NCI-H2196 (cell line): ENCODE measurements at regions not wholly inside any gene's neighbourhood (a gene's known extent, or its start where the extent isn't known, plus 50 kb on each side); places are given as distances from the start of the nearest gene placed in this dataset.

Source experiments
- DNase-seq: peaks from one replicate; lab custom pipeline; 2025; ENCODE audit not compliant: unreplicated experiment; lab: John Stamatoyannopoulos, UW

GRCh38 chr4:177100307-177100706, 209.4 kb upstream of the NEIL3 start:
- DNase-seq: no peak

GRCh38 chr4:177103619-177104018, 206.1 kb upstream of the NEIL3 start:
- DNase-seq: no peak

DNA sequence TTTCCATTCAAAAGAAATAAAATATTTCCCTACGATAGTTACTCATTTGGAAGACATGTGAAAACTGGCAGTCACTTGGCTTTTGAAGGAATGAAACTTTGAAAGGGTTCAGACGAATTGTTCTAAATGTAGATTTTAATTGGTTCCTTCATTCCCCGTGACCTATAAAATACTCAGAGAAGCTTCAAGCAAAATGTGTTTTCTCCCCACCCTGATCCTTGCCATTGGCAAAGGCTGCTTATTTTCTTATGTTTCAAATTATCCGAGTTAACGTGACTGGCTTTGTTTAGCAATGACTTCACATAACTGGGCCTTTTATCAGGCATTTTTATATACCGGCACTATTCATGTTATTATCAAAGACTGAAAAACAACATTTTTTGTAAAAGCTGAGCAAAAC, 204.1 kb upstream of the NEIL3 start:
- DNase-seq: no peak

- no peak for DNase-seq
Measured at GRCh38 chr4:177107288-177107921, 202.3 kb upstream of the NEIL3 start.

GRCh38 chr4:177108708-177109107, 201.0 kb upstream of the NEIL3 start:
- DNase-seq: no peak

- DNase-seq: no peak
Measured at GRCh38 chr4:177109769-177110168, 199.9 kb upstream of the NEIL3 start.

- no peak for DNase-seq
Measured at GRCh38 chr4:177116161-177116560, 193.5 kb upstream of the NEIL3 start.

GRCh38 chr4:177117256-177117655, 192.4 kb upstream of the NEIL3 start:
- no peak for DNase-seq

DNA sequence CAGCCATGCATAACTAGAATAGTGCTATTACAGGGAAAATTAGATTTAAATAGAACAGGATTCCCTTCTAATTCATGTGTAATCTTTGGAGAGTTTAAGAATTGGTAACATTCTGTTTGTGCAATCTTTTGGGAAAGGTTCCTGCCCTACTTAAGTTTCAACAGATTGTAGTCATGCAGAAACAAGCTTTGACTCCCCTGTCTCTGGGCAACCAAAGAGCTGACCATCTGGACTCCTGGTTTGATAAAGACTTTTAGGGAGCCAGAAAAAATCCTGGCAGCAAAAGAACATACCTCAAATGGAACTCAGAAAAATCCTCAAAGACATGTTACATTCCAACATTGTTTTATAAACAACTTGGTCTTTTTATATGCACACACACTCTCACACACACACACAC, 191.1 kb upstream of the NEIL3 start:
- DNase-seq: no peak

DNA sequence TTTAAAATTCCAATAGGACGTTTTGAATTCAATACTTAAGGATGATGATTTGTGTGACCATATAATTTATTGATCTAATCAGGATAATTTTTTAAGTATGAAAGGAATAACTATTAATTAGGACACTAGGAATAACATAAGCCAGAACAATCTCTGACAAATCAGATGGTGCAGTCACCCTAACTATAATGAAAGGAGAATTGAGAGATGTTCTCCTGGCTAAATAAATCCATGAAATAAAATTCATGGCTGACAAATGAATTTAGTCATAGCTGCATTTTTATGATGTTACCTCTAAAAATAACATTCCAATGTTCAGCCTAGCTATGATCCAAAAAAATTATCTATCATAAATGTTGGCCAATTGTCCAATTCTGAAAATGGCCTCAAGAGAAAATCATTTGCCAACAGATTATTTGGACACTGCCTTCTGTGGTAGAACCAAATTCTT, 190.6 kb upstream of the NEIL3 start:
- no peak for DNase-seq

- DNase-seq: no peak
Measured at GRCh38 chr4:177119691-177120090, 190.0 kb upstream of the NEIL3 start.

DNA sequence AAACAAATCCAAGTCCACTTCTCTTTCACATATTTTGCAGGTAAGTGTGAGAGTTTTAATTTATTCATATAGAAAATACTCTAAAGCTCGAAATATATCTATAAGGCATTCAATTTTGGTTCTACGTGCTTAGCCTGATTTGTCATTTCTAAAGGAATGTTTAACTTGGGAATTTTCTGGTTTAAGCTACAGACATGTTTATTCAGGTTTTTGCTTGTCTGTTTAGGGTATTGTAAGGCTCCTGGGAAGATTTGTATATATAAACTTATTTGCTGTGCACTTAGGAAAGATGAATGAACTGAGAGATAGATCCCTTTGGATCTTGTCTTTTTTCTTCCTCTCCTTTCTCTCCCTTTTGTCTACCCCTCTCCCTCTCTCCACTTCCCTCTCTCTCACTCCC, 185.9 kb upstream of the NEIL3 start:
- DNase-seq: no peak

DNA sequence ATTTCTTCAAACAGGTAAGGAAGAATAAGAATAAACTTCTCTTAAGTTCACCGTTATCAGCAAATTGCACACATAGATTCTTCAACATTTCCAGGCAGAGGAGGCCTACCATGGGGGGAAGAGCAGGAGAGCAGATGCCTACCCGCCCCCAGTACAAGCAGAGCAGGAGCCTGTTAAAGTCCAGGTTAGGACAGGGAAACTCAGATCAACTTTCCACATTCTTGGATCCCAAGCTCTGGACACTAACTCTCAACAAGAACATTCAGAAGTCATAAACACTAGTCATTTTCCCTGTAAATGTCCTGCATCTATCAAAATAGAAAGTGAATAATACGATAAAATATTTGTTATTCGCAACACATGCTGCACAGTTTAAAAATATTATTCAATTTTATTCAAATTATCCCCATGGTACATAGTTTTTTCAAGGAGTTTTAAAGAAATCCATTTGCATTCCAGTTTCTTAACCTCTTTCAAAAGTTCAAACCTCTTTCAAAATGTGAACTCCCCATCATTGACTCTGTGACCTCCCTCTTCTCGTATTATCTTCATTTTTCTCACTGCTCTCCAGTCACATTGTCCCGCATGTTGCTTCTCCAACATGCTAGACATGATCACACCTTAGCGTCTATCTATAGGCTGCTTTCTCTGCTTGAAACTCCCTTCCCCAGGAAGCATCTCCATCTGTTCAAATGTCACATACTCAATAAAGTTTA, 185.2 kb upstream of the NEIL3 start:
- no peak for DNase-seq

DNA sequence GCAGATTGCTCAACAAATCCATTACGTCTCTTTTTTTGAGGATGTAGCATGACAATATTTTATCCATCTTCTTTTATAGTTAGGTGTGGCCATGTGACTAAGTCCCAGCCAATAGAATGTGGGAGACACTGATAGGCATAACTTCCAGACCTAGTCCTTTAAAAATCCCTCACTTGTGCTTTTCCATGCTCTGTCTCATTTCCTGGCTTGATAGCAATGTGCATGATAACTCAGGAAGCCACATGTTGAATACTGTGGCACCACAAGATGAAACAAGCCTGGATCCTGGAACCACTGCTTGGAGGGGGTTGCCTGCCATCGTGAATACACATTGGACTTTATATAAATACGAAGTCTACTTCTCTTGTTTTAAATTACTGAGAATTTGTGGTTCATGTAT, 184.0 kb upstream of the NEIL3 start:
- no peak for DNase-seq

DNA sequence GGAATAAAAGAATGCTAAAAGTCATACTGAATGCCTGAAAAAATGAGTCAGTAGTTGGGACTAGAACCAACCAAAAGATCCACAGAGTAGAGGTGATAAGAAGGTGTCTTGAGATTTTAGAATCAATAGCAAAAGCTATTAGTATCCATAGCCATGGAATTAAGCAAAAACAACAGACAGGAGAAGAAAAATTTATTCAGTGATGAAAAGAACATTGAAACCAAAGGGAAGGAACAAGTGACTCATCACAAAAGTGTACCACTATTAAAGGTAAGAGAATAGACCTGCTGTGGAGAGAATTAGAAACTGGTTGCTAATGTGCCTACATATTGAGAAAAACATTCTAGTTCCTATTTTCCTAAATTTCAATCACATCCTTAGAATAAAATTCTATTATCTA, 182.0 kb upstream of the NEIL3 start:
- DNase-seq: no peak

- no peak for DNase-seq
Measured at GRCh38 chr4:177128306-177128705, 181.4 kb upstream of the NEIL3 start.

- DNase-seq: no peak
Measured at GRCh38 chr4:177131736-177132135, 177.9 kb upstream of the NEIL3 start.

DNA sequence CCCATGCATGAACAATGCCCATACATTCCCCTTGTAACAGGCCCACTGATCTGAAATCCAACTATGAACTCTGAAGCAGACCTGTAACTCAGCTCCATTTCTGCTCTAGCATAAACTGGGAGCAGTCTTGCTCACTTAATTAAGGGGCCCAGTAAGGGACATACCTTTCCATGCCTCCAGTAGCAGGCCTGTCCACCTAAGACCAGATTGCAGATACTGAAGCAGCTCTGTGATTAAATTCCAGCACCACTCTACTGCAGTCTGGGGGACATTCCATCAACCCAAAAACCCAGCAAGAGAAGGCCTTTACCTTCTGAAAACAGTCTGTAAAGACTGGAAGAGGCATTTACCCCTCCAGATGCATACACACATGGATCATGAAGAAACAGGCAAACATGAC, 162.0 kb upstream of the NEIL3 start:
- DNase-seq: no peak

DNA sequence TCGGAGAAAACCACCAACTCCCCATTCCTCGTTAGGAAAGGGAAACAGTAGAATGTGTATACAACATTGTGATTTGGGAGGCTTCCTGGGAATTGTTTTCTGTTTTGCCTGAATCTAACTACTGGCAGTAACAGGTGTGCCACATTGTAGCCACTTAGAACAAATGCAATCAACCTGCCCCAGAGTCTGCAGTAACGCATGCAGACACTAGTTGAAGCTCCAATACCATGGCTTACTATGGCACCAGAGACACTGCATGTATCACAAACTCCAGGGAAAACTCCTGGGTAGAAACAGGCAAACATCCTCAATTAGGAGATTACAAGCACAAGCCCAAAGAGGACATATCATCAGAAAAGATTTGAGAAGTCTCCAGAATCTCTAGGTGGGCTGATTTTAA, 154.2 kb upstream of the NEIL3 start:
- DNase-seq: no peak

GRCh38 chr4:177159600-177159999, 150.1 kb upstream of the NEIL3 start:
- DNase-seq: no peak

- DNase-seq: no peak
Measured at GRCh38 chr4:177161781-177162180, 147.9 kb upstream of the NEIL3 start.

GRCh38 chr4:177163532-177163931, 146.1 kb upstream of the NEIL3 start:
- DNase-seq: no peak

- DNase-seq: no peak
Measured at GRCh38 chr4:177171588-177171987, 138.1 kb upstream of the NEIL3 start.
